LoVo (cell line): ENCODE measurements at regions not wholly inside any gene's neighbourhood (a gene's known extent, or its start where the extent isn't known, plus 50 kb on each side); places are given as distances from the start of the nearest gene placed in this dataset.

ENCODE experiments used
- DNase-seq: peaks from one replicate; pipeline ENCODE4 v3.0.0-alpha.2; 2016; ENCODE audit warnings: low spot score

DNA sequence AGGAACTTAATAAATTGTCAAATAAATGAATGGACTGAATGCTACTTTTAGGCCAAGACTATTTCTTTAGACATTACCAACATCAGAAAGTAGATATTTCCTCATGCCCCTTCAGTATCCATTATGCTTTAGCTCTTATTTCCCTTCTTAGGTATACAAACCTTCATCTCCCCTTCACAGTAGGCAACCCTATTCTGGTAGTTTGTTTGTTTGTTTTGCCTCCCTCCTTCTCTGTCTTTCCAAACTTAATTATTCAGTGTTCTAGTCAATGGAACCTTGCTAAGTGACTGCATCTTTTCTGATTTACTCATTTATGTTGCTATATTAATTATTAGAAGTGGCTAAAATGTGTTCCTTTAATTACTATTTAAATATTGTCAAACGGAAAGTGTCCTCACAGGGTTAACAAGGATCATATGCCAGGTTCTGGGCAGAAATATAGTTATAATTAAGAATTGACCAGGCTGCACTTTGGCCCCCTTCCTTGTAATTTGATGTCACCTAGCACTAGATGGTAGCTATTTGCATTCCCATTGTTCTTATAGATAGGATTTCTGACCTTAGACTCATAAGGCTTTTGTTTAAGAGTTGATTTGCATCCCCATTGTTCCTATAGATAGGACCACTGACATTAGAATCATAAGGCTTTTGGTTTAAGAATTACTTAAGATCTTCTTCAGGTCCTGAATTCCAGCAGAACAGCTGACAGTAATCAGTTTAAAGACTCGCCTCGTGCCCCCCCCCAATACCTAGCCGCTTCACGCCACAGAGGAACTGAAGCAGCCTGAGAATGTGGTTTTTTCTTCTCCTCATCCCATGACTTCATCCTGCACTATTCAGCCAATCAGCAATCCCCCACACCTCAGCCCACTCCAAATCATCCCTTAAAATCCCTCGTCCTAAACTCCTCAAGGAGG, 84.4 kb upstream of the NUDT12 start:
- DNase-seq, result no peak

DNA sequence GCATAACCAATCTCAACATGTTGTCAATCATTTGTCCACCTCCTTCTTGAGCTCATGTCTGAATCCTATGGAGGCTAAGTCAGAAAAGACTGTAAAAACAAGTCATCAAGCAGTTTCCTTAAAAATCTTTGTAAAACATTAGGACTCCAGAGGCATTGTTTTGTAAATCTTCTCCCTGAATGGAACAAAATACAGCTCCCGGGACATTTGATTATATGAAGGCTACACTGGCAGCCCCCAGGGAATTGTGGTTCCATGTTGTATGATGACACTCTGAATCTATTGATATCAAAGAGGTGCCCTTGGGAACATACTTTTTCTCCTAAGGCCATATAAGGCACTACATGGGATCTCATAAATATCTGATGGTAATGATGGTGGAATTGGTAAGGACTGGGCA, 83.2 kb upstream of the NUDT12 start:
- DNase-seq, result no peak

DNA sequence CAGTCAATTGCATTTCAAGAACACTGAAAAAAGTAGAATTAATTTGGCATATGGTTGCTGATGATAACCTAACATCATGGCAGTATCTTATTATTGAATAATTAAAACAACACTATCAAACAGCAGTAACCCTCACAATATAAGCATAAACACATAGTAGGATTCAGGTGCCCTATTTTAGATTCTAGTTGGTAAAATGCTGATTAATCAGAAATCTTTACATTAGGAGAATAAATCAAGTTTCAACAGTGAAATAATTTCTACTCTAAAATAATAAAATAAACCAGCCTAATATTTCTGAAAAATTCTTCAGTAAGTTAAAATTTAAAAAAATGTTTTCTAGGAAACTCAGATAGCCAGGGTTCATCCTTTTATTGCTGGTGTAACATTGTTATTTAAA, 76.4 kb upstream of the NUDT12 start:
- DNase-seq, result no peak

DNA sequence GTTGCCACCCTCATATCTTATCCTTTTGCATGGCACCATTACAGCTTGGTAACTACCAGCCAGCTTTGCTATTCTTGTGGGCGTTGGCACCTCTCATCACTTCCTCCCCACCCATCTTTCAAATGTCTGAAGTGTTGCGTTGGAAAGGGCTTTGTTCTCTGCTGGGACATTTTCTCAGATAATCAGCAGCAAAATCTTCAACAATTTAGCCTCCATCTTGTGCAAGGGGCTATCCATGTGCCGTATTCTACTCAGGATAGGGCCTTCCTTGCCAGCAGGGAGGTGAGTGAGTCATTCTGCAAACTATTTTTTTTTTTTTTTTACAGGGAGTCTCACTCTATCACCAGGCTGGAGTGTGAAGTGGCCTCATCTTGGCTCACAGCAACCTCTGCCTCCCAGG, 62.1 kb upstream of the NUDT12 start:
- DNase-seq, result no peak

DNA sequence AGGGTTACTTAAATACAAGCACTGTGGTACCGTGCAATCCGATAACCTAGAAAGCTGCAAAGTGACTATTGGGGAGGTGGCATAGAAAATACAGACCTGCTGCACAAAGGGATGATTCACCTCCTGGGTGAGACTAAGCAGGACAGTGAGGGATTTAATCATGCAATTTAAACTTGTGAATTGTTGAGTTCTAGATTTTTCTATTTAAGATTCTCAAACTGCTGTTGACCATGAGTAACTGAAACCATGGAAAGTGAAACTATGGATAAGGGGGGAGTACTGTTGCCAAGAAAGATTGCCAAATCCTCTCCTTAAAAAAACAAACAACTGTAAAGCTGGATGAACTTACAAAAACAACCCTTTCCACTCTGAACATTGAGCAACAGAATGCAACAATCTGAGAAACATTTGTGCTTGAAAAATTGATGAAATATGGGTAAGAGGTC, 61.5 kb upstream of the NUDT12 start:
- no peak for DNase-seq

DNA sequence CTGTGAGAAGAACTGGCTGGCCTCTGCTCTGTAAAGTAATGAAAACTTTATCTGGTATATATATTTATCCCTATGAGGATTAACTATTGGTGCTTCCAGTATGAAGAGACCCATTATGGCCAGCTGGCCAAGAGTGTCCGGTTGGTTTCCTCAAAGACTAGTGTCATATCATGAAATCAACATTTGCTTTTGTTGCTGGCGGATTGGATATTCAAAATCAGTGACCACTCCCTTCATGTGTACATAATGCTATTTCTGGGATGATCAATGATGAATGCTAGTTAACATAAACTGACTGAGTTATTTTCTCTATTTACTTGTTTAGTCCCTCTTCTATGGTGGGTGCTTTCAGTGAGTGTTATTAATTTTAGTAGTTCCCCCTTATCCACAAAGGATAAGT, 60.8 kb upstream of the NUDT12 start:
- DNase-seq, result no peak

DNA sequence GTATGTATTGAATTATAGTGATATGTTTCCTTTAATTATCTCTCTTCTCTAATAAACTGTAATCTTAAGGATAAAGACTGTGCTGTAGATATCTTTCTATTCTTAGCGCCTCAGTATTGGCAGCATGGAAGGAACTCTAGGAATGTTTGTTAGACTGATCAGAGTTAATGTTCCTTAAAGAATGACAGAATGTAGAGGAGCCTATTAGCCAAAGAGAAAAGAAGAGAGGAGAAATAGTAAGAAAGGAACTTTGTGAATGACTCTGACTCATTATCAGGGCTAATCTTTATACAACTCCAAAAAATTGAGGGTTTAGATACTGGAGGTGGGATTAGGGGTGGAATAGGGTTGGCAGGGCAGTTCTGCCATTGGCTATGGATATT, 59.0 kb upstream of the NUDT12 start:
- no peak for DNase-seq

DNA sequence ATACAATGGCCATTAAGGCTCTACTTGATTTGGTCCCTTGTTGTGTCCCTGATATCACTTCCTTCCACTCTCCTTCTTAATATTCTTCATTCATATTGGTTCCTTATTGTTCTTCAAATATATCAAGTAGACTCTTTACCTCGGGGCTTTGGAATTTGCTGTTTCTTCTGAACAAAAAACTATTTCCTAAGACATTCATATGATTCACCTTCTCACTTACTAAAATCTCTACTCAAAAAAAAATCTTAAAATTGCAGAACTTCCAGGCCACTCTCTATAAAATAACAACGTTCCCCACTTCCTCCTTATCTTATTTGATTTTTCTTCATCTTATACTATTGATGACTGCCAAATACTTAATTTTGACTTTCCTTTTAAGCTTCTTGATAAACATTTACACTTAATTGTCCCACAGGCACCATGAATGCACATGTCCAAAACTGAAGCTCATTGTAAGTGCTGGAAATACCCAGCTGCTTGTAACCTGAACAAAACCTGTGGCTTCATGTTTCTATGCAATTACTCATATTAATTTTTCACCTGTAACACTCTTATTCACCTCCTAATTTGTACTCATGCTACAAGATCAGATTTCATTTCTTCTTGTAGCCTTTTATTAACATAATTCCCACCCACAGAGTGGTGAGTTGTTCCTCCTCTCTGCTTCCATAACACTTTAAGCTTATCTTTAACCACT, 58.4 kb upstream of the NUDT12 start:
- DNase-seq, result no peak

DNA sequence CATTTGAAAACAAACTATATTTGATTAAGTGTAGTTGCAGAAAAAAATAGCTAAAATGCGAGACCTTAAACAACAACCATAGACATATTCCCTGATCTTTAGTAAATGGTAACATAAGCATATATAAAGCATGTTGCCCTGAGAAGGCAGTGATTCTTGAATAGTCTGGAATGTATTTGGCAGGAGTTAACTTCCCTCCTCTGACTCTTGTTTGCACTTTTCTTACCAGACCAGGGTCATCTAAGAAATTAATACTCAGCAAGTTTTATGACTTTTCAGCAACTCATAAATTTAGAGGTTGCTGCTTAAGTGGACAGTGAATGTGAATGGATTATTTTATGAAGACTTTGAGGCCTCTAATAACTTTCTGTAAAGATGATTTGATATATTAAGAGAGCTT, 55.3 kb upstream of the NUDT12 start:
- no peak for DNase-seq

DNA sequence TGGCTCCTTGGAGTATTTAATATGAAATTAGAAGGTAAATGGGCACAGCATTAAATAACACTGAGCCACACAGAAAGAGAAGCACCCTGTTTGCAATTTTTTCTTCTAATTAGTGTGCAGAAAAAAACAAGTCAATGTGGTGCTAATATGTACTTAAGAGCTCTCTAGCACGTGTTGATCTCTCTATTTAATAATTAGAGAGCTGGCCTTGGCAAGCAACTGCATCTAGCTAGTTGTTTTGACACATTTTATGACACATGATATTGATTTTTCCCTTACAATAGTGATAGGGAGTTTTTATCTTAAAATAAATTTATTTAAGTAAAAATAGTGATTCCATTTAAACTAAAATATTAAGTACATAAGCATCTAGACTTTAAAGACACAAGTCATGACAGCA, 54.5 kb upstream of the NUDT12 start:
- no peak for DNase-seq

DNA sequence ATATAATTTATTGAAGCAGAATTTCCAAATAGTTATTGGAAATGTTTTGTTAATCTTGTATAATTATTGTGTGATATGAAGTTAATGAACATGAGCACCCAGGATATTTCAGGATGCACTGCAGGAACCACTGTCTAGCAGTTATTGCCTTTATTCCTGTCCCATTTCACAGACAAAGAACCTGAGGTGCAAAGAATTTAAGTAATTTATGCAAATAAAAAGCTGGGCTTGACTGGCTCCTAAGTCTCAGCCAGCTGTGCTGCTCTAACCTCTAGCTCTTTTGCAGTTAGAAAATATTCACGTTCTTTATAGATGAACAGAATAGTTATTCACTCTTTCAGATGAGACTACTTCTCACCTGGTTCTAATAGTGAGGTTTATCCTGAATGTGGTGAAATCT, 50.0 kb upstream of the NUDT12 start:
- no peak for DNase-seq
